BE2C (cell line): ENCODE measurements at regions not wholly inside any gene's neighbourhood (a gene's known extent, or its start where the extent isn't known, plus 50 kb on each side); places are given as distances from the start of the nearest gene placed in this dataset.
"Not testable (repeated sequence)": the region's sequence is repeated elsewhere in the genome, so short reads cannot be mapped to it uniquely, and the experiment has no call there.

Source experiments
- DNase-seq: peaks from one replicate; pipeline ENCODE4 v3.0.0-alpha.2; 2020
- H3K27me3 ChIP-seq: fragments of 250-450 bp; sonication (Bioruptor Pico); 2 replicates; pipeline ENCODE4 v1.5.1; 2020; ENCODE audit warnings: mild to moderate bottlenecking
- H3K36me3 ChIP-seq: fragments of 250-450 bp; sonication (Bioruptor Pico); 2 replicates; pipeline ENCODE4 v1.5.1; 2020; ENCODE audit warnings: mild to moderate bottlenecking
- H3K4me1 ChIP-seq: fragments of 250-450 bp; sonication (Bioruptor Pico); 2 replicates; pipeline ENCODE4 v1.5.1; 2020
- H3K4me3 ChIP-seq: 2 replicates; pipeline ENCODE4 v1.5.1; 2011; ENCODE audit warnings: low read depth, low read length
- H3K9me3 ChIP-seq: fragments of 250-450 bp; sonication (Bioruptor Pico); 2 replicates; pipeline ENCODE4 v1.5.1; 2020
- TF ChIP-seq, protein P1 (sequence below): IDR thresholded peaks from 2 replicates; pipeline ENCODE4 v1.5.1; 2012; ENCODE audit warnings: mild to moderate bottlenecking, low read depth, low read length

DNA sequence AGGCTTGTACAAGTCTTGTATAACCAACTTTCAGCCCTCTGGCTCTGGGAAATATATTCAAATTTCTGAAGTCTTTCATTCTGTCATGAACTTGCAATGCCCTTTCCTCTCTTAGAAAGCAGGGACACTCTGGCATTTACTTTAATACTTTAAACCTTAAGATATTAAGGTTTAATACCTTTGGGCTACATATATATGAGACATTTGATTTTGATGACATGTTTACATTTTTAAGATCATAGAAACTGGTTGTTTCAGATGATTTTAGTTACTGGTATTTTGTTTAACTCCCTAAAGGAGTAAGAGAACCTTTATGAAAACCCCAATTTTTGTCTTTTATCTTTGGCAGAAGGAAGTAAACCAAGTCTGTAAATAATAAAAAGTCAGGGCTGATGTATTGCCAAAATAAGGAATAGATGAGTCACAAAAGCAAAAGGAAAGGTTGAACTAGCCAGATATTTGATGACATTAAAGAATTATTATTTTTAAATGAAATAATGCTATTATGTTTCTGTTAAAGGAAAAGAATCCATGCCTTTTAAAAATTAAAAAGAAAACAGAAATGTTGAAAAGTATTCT lies 579.0 kb upstream of the CBLB start:
- Histone ChIP-seq H3K36me3 (no peaks in the 10 kb centered on the region), H3K4me1 (peaks cover under 1% of the 10 kb centered on the region), H3K4me3 (no peak overlapping the region), H3K9me3 (no peaks in the 10 kb centered on the region), H3K27me3 (no peaks in the 10 kb centered on the region)
- TF ChIP-seq, protein P1, sequence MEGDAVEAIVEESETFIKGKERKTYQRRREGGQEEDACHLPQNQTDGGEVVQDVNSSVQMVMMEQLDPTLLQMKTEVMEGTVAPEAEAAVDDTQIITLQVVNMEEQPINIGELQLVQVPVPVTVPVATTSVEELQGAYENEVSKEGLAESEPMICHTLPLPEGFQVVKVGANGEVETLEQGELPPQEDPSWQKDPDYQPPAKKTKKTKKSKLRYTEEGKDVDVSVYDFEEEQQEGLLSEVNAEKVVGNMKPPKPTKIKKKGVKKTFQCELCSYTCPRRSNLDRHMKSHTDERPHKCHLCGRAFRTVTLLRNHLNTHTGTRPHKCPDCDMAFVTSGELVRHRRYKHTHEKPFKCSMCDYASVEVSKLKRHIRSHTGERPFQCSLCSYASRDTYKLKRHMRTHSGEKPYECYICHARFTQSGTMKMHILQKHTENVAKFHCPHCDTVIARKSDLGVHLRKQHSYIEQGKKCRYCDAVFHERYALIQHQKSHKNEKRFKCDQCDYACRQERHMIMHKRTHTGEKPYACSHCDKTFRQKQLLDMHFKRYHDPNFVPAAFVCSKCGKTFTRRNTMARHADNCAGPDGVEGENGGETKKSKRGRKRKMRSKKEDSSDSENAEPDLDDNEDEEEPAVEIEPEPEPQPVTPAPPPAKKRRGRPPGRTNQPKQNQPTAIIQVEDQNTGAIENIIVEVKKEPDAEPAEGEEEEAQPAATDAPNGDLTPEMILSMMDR, result no peak
- no peak for DNase-seq

DNA sequence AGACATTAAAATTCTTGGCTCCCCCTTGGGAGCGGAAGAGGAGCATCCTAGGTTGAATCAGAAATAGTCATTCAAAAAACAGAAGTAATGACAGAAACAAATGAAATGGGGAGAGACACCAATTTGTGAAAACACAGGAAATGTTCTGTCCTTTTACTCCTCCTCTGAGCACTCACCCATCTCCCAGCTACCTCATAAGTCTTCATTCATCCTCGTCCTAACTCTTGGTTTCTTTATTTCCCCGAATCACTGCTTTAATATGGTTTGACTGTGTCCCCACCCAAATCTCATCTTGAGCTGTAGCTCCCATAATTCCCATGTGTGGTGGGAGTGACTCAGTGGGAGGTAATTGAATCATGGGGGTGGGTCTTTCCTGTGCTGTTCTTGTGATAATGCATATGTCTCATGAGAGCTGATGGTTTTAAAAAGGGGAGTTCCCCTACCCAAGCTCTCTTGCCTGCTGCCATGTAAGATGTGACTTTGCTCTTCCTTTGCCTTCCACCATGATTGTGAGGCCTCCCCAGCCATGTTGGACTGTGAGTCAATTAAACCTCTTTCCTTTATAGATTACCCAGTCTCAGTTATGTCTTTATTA lies 579.7 kb upstream of the CBLB start:
- not testable (repeated sequence) for H3K27me3 ChIP-seq, DNase-seq, H3K36me3 ChIP-seq, H3K9me3 ChIP-seq, H3K4me1 ChIP-seq, H3K4me3 ChIP-seq

DNA sequence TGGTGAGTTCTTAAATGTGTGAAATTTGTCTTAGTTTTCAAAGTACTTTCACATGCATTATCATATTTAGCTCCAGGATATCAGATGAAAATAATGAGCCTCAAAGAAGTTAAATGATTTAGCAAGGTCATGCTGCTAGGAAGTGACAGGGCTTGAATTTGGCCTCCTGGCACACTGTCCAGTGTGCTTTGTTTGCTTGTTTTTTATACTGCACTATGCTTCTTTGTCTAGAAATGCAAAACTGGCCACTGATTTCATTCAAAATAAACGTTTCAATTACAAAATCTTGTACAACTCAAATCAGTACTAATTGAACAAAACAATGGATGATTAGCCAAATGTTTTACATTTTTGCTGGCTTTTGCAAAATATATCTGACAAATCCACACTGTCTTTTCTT lies 583.3 kb upstream of the CBLB start:
- Histone ChIP-seq H3K9me3 (no peaks in the 10 kb centered on the region), H3K4me3 (no peak overlapping the region), H3K27me3 (no peaks in the 10 kb centered on the region), H3K4me1 (peaks cover 3% of the 10 kb centered on the region), H3K36me3 (no peaks in the 10 kb centered on the region)
- DNase-seq, result no peak
- TF ChIP-seq, protein P1, result no peak

DNA sequence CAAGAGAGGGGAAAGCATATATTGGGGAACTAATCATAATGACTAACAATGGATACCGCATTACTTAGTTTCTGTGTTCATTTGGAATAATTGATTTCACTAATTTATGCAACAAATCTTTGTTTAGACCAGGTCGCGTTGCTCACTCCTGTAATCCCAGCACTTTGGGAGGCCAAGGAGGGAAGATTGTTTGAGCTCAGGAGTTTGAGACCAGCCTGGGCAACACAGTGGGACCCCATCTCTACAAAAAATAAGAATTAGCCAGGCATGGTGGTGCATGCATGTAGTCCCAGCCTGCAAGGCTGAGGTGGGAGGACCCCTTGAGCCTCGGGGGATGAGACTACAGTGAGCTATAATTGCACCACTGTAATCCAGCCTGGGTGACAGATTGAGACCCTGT lies 585.7 kb upstream of the CBLB start:
- DNase-seq, result no peak
- Histone ChIP-seq H3K4me3 (no peak overlapping the region), H3K27me3 (no peaks in the 10 kb centered on the region)

DNA sequence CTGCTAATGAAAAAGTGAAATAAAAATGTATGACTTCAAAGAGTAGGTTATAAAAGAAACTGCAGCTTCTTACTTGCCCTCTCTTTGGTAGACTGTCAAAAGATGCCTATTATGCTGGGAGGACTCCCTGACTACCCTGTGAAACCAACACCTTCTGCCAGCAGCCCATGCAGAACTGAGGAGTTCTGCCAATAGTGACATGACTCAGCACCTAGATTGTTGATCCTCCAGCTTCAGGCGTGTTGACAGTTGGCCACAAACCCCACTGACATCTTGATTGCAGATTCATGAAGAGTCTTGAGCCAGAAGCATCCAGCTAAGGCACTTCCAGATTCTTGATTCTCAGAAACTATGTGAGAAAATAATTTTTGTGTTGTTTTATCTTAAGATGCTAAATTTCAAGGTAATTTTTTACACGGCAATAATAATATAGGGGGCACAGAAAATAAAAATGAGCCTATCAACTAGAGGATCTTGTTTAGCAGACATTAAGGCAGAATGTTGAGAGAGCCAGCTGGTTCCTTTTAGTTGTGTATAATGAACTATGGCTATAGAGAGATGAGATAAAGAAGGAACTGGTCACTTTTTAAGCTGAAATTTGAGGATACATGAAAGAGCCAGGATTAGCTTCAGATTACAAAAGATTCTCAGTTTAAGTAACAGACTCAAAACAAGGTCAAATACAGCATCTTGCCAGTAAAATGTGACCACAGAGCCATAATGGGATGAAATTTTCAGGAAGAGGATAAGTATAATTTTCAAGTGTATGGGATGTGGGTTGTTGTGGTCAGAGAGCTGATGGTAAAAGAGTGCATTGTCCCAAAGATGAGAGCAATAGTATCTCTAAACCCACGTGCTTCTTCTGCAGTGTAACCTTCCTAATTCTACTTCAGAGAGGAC lies 588.7 kb upstream of the CBLB start:
- DNase-seq, result no peak
- H3K9me3 ChIP-seq, result no peaks in the 10 kb centered on the region
- H3K4me3 ChIP-seq, result no peak overlapping the region
- peaks cover 12% of the 10 kb centered on the region; the same call in 1 of the 2 replicates for H3K4me1 ChIP-seq
- H3K27me3 ChIP-seq, result no peaks in the 10 kb centered on the region
- TF ChIP-seq, protein P1, result no peak
- no peaks in the 10 kb centered on the region for H3K36me3 ChIP-seq

More for the DNA sequence above, 585.7 kb upstream of the CBLB start:
- Histone ChIP-seq H3K4me1 (peaks cover 12% of the 10 kb centered on the region; the same call in 1 of the 2 replicates), H3K36me3 (no peaks in the 10 kb centered on the region), H3K9me3 (no peaks in the 10 kb centered on the region)
- TF ChIP-seq, protein P1, result no peak

DNA sequence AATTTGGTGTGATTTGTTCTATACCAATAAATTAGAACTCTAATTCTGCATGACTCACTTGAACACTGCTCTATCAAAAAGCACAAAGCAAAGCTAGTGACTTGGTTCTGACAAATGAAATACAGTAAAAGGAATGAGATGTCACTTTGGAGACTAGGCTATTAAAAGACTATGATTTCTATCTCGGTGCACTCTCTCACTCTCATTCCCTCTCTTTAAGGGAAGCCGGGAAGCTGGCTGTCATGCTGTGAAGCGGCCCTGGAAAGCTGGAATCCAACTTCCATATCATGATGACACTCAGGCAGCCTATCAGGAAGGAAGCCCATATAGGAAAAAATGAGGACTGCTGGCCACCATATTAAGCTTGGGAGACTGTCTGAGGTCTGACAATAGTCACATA lies 590.1 kb upstream of the CBLB start:
- Histone ChIP-seq H3K4me3 (no peak overlapping the region), H3K27me3 (no peaks in the 10 kb centered on the region), H3K9me3 (no peaks in the 10 kb centered on the region), H3K4me1 (peaks cover 9% of the 10 kb centered on the region; the same call in 1 of the 2 replicates), H3K36me3 (no peaks in the 10 kb centered on the region)
- DNase-seq, result no peak
- TF ChIP-seq, protein P1, result no peak
